Liver (tissue), 3 donors: ENCODE measurements at regions not wholly inside any gene's neighbourhood (a gene's known extent, or its start where the extent isn't known, plus 50 kb on each side); places are given as distances from the start of the nearest gene placed in this dataset.

ENCODE experiments used
- EGR1 ChIP-seq, 2 donors: IDR thresholded peaks; 2 replicates each; pipeline ENCODE4 v1.6.1; 2016 to 2018; ENCODE audit warnings: antibody characterized with exemption in 2 of 2, low read depth in 2 of 2
- FOXA1 ChIP-seq: IDR thresholded peaks from 2 replicates; pipeline ENCODE4 v1.6.1; 2016; ENCODE audit warnings: antibody characterized with exemption
- GABPA ChIP-seq, 2 donors: IDR thresholded peaks in 1 of 2; conservative IDR thresholded peaks in 1 of 2; 2 replicates each; pipeline ENCODE4 v1.6.1; 2016; ENCODE audit warnings: antibody characterized with exemption in 2 of 2, mild to moderate bottlenecking in 1 of 2, moderate library complexity in 1 of 2
- HNF4G ChIP-seq: IDR thresholded peaks from 2 replicates; pipeline ENCODE4 v1.6.1; 2016; ENCODE audit warnings: antibody characterized with exemption
- JUND ChIP-seq, 2 donors: IDR thresholded peaks; 2 replicates each; pipeline ENCODE4 v1.6.1; 2016; ENCODE audit warnings: antibody characterized with exemption in 2 of 2
- NR2F2 ChIP-seq: IDR thresholded peaks from 2 replicates; pipeline ENCODE4 v1.6.1; 2016; ENCODE audit warnings: antibody characterized with exemption
- REST ChIP-seq: IDR thresholded peaks from 2 replicates; pipeline ENCODE4 v1.6.1; 2016; ENCODE audit warnings: antibody characterized with exemption, mild to moderate bottlenecking
- SP1 ChIP-seq: IDR thresholded peaks from 2 replicates; pipeline ENCODE4 v1.6.1; 2018; ENCODE audit warnings: antibody characterized with exemption, mild to moderate bottlenecking
- TAF1 ChIP-seq: conservative IDR thresholded peaks from 2 replicates; pipeline ENCODE4 v1.6.1; 2016; ENCODE audit warnings: antibody characterized with exemption, mild to moderate bottlenecking
- YY1 ChIP-seq: IDR thresholded peaks from 2 replicates; pipeline ENCODE4 v1.6.1; 2016; ENCODE audit warnings: antibody characterized with exemption, mild to moderate bottlenecking
- TF ChIP-seq, protein P1 (sequence below): fragments of 150-350 bp; IDR thresholded peaks from 2 replicates; pipeline ENCODE4 v1.5.1; 2017; ENCODE audit warnings: improper control_type of control experiment, low read depth, low read length; ENCODE audit not compliant: missing input control
- TF ChIP-seq, protein P2 (sequence below): IDR thresholded peaks from 2 replicates; pipeline ENCODE4 v1.6.1; 2016; ENCODE audit warnings: antibody characterized with exemption
- donor health status: healthy.
- donor health status: healthy.

- TF ChIP-seq, protein P1, sequence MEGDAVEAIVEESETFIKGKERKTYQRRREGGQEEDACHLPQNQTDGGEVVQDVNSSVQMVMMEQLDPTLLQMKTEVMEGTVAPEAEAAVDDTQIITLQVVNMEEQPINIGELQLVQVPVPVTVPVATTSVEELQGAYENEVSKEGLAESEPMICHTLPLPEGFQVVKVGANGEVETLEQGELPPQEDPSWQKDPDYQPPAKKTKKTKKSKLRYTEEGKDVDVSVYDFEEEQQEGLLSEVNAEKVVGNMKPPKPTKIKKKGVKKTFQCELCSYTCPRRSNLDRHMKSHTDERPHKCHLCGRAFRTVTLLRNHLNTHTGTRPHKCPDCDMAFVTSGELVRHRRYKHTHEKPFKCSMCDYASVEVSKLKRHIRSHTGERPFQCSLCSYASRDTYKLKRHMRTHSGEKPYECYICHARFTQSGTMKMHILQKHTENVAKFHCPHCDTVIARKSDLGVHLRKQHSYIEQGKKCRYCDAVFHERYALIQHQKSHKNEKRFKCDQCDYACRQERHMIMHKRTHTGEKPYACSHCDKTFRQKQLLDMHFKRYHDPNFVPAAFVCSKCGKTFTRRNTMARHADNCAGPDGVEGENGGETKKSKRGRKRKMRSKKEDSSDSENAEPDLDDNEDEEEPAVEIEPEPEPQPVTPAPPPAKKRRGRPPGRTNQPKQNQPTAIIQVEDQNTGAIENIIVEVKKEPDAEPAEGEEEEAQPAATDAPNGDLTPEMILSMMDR, result no peak
- no peak for TF ChIP-seq REST
- TF ChIP-seq EGR1 (IDR thresholded peaks at IDR 0.05; ENCODE audit: low read depth in 2 of 2), result no peak
- no peak for TF ChIP-seq JUND (IDR thresholded peaks at IDR 0.05)
- no peak for TF ChIP-seq SP1
- TF ChIP-seq GABPA (IDR thresholded peaks at IDR 0.05 in 1 of 2, conservative IDR thresholded peaks at IDR 0.05 in 1 of 2), result no peak
- no peak for TF ChIP-seq FOXA1
- TF ChIP-seq NR2F2, result no peak
- TF ChIP-seq, protein P2, sequence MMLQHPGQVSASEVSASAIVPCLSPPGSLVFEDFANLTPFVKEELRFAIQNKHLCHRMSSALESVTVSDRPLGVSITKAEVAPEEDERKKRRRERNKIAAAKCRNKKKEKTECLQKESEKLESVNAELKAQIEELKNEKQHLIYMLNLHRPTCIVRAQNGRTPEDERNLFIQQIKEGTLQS, result no peak
- no peak for TF ChIP-seq HNF4G
- TF ChIP-seq YY1, result no peak
- no peak for TF ChIP-seq TAF1
These were observed 66.7 kb downstream of the IRX6 start for GRCh38 chr16:55390630-55391237.
